Loucy (cell line): ENCODE measurements at regions not wholly inside any gene's neighbourhood (a gene's known extent, or its start where the extent isn't known, plus 50 kb on each side); places are given as distances from the start of the nearest gene placed in this dataset.

Source experiments
- H2AFZ ChIP-seq: fragments of 200-600 bp; sonication (generic); 2 replicates; pipeline ENCODE4 v1.6.0; 2016; ENCODE audit warnings: antibody characterized with exemption, mild to moderate bottlenecking, low read length, moderate library complexity
- H3F3A ChIP-seq: fragments of 200-600 bp; 2 replicates; pipeline ENCODE4 v1.6.0; 2016; ENCODE audit warnings: antibody characterized with exemption, low read depth, mild to moderate bottlenecking
- H3K27me3 ChIP-seq: fragments of 200-600 bp; sonication (generic); 2 replicates; pipeline ENCODE4 v1.6.1; 2014; ENCODE audit warnings: low read length, mild to moderate bottlenecking; ENCODE audit not compliant: insufficient read depth, poor library complexity, severe bottlenecking
- H3K36me3 ChIP-seq: fragments of 200-600 bp; sonication (generic); 2 replicates; pipeline ENCODE4 v1.6.1; 2016; ENCODE audit warnings: low read length; ENCODE audit not compliant: insufficient read depth
- H3K4me1 ChIP-seq: fragments of 200-600 bp; sonication (generic); 2 replicates; pipeline ENCODE4 v1.5.1; 2014; ENCODE audit warnings: low read length, mild to moderate bottlenecking; ENCODE audit not compliant: insufficient read depth, poor library complexity, severe bottlenecking
- H3K4me2 ChIP-seq: fragments of 200-600 bp; sonication (generic); 2 replicates; pipeline ENCODE4 v1.6.0; 2014; ENCODE audit warnings: antibody characterized with exemption, low read length, low read depth, mild to moderate bottlenecking; ENCODE audit not compliant: poor library complexity, severe bottlenecking
- H3K4me3 ChIP-seq: fragments of 200-600 bp; sonication (generic); 2 replicates; pipeline ENCODE4 v1.5.1; 2014; ENCODE audit warnings: low read length, mild to moderate bottlenecking, mixed read lengths; ENCODE audit not compliant: poor library complexity, severe bottlenecking
- H3K79me2 ChIP-seq: fragments of 200-600 bp; sonication (generic); 2 replicates; pipeline ENCODE4 v1.6.1; 2014; ENCODE audit warnings: low read length; ENCODE audit not compliant: insufficient read depth
- H3K9ac ChIP-seq: fragments of 200-600 bp; sonication (generic); 2 replicates; pipeline ENCODE4 v1.6.0; 2014; ENCODE audit warnings: mild to moderate bottlenecking, low read depth, low read length, moderate library complexity; ENCODE audit not compliant: poor library complexity, severe bottlenecking
- H3K9me2 ChIP-seq: fragments of 200-600 bp; sonication (generic); replicated peaks from 2 replicates; pipeline ENCODE4 v1.6.1; 2016; ENCODE audit warnings: low read depth, low read length, mixed read lengths
- H3K9me3 ChIP-seq: fragments of 200-600 bp; sonication (generic); 2 replicates; pipeline ENCODE4 v1.6.1; 2014; ENCODE audit warnings: mild to moderate bottlenecking, antibody characterized with exemption, low read length, low read depth; ENCODE audit not compliant: insufficient read depth
- H4K20me1 ChIP-seq: fragments of 200-600 bp; sonication (generic); 2 replicates; pipeline ENCODE4 v1.6.0; 2014; ENCODE audit warnings: antibody characterized with exemption, low read length, mild to moderate bottlenecking; ENCODE audit not compliant: insufficient read depth, poor library complexity, severe bottlenecking
- CTCF ChIP-seq: fragments of 200-600 bp; sonication (generic); conservative IDR thresholded peaks from 2 replicates; pipeline ENCODE4 v1.5.1; 2014; ENCODE audit warnings: mild to moderate bottlenecking, antibody characterized with exemption, low read length
- EZH2phosphoT487 ChIP-seq: fragments of 200-600 bp; IDR thresholded peaks from 2 replicates; pipeline ENCODE4 v1.6.1; 2018; ENCODE audit warnings: antibody characterized with exemption, mild to moderate bottlenecking, moderate library complexity, borderline replicate concordance

GRCh38 chr15:87781959-87782625 lies 474.4 kb downstream of the NTRK3 start:
- Histone ChIP-seq H2AFZ (no peak overlapping the region), H3K9me2 (no peaks in the 10 kb centered on the region), H3K36me3 (no peaks in the 10 kb centered on the region), H3K4me2 (no peak overlapping the region), H4K20me1 (no peaks in the 10 kb centered on the region), H3K9ac (no peak overlapping the region), H3K9me3 (no peaks in the 10 kb centered on the region; the same call in 1 of the 2 replicates), H3K4me1 (no peaks in the 10 kb centered on the region), H3K27me3 (no peaks in the 10 kb centered on the region), H3F3A (no peaks in the 10 kb centered on the region), H3K4me3 (no peak overlapping the region), H3K79me2 (no peaks in the 10 kb centered on the region)
- TF ChIP-seq CTCF (no peak), EZH2phosphoT487 (no peak)

- H4K20me1 ChIP-seq, result no peaks in the 10 kb centered on the region
Measured at GRCh38 chr15:87779746-87780145, 476.8 kb downstream of the NTRK3 start.

GRCh38 chr15:87778358-87778757 lies 478.2 kb downstream of the NTRK3 start:
- Histone ChIP-seq H3K27me3 (no peaks in the 10 kb centered on the region), H3K4me1 (no peaks in the 10 kb centered on the region), H3F3A (no peaks in the 10 kb centered on the region), H3K4me3 (no peak overlapping the region), H3K9me2 (no peaks in the 10 kb centered on the region), H3K79me2 (no peaks in the 10 kb centered on the region), H3K4me2 (no peak overlapping the region), H3K36me3 (no peaks in the 10 kb centered on the region), H4K20me1 (no peaks in the 10 kb centered on the region), H3K9ac (no peak overlapping the region), H3K9me3 (no peaks in the 10 kb centered on the region; the same call in 1 of the 2 replicates), H2AFZ (no peak overlapping the region)
- TF ChIP-seq CTCF, result no peak
- no peak for TF ChIP-seq EZH2phosphoT487

More at GRCh38 chr15:87779746-87780145, 476.8 kb downstream of the NTRK3 start:
- Histone ChIP-seq H3F3A (no peaks in the 10 kb centered on the region), H3K27me3 (no peaks in the 10 kb centered on the region), H3K4me3 (no peak overlapping the region), H2AFZ (no peak overlapping the region), H3K9ac (no peak overlapping the region), H3K9me3 (no peaks in the 10 kb centered on the region; the same call in 1 of the 2 replicates), H3K9me2 (no peaks in the 10 kb centered on the region), H3K4me2 (no peak overlapping the region), H3K79me2 (no peaks in the 10 kb centered on the region), H3K36me3 (no peaks in the 10 kb centered on the region), H3K4me1 (no peaks in the 10 kb centered on the region)
- no peak for TF ChIP-seq CTCF
- TF ChIP-seq EZH2phosphoT487, result no peak
